ENCODE measurements at regions not wholly inside any gene's neighbourhood (a gene's known extent, or its start where the extent isn't known, plus 50 kb on each side); places are given as distances from the start of the nearest gene placed in this dataset.

GRCh38 chr5:100260968-100261367 lies 274.2 kb upstream of the FAM174A start:
- no peak overlapping the region for H3K9ac ChIP-seq (ENCODE audit: insufficient read depth, low read length)
- no peaks in the 10 kb centered on the region for H3K36me3 ChIP-seq (ENCODE audit: control insufficient read depth, insufficient read depth, low read length)
- TF ChIP-seq, protein P1, sequence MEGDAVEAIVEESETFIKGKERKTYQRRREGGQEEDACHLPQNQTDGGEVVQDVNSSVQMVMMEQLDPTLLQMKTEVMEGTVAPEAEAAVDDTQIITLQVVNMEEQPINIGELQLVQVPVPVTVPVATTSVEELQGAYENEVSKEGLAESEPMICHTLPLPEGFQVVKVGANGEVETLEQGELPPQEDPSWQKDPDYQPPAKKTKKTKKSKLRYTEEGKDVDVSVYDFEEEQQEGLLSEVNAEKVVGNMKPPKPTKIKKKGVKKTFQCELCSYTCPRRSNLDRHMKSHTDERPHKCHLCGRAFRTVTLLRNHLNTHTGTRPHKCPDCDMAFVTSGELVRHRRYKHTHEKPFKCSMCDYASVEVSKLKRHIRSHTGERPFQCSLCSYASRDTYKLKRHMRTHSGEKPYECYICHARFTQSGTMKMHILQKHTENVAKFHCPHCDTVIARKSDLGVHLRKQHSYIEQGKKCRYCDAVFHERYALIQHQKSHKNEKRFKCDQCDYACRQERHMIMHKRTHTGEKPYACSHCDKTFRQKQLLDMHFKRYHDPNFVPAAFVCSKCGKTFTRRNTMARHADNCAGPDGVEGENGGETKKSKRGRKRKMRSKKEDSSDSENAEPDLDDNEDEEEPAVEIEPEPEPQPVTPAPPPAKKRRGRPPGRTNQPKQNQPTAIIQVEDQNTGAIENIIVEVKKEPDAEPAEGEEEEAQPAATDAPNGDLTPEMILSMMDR (conservative IDR thresholded peaks at IDR 0.05 in 1 of 2, IDR thresholded peaks at IDR 0.05 in 1 of 2; ENCODE audit: low read depth in 1 of 2, low read length in 2 of 2), result no peak
- TF ChIP-seq EZH2 (IDR thresholded peaks at IDR 0.05; ENCODE audit: low read length, missing control alignments), result no peak
- no peaks in the 10 kb centered on the region for H3K4me1 ChIP-seq (ENCODE audit: control insufficient read depth, extremely low read depth, insufficient read depth, low read length)
- DNase-seq (ENCODE audit: low read depth in 2 of 2), result no peak
- H3K27me3 ChIP-seq (ENCODE audit: control insufficient read depth, insufficient read depth, low read length), result no peaks in the 10 kb centered on the region
- H3K9me3 ChIP-seq (ENCODE audit: control insufficient read depth, insufficient read depth, low read depth, low read length), result no peaks in the 10 kb centered on the region
- no peak overlapping the region for H3K4me2 ChIP-seq (ENCODE audit: extremely low read depth, insufficient read depth, low read length)
- no peak overlapping the region for H3K27ac ChIP-seq (ENCODE audit: insufficient read depth, low read length)
- H3K4me3 ChIP-seq (replicated peaks in 1 of 4; ENCODE audit: control extremely low read depth in 1 of 4, insufficient read depth in 1 of 4, low read depth in 3 of 4, low read length in 4 of 4), result no peak overlapping the region
- H2AFZ ChIP-seq (ENCODE audit: low read length), result no peak overlapping the region
- H3K79me2 ChIP-seq (ENCODE audit: control insufficient read depth, insufficient read depth, low read length), result no peaks in the 10 kb centered on the region
- H4K20me1 ChIP-seq (ENCODE audit: control insufficient read depth, extremely low read depth, insufficient read depth, low read length), result no peaks in the 10 kb centered on the region

DNA sequence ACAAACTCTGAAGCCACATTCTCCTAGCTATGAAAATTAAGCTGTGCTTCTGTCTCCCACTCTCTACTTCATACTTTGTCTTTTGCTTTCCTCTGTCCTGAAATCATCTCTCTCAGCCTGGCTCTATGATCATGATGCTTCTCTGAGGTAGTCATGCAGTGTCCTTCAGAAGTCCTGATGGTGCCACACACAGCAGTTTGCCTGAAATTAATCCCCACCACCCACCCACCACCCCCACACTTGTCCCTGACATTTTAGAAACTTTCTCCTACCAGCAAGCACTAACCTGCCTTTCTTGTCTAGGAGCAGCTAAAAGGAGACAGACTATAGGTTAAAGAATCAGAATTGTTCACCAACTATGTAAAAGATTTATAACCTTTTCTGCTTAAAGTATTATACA lies 282.2 kb upstream of the FAM174A start:
- no peak for DNase-seq (ENCODE audit: low read depth in 2 of 2)
- Histone ChIP-seq H3K9me3 (ENCODE audit: control insufficient read depth, insufficient read depth, low read depth, low read length) (no peaks in the 10 kb centered on the region), H3K27me3 (ENCODE audit: control insufficient read depth, insufficient read depth, low read length) (no peaks in the 10 kb centered on the region), H4K20me1 (ENCODE audit: control insufficient read depth, extremely low read depth, insufficient read depth, low read length) (no peaks in the 10 kb centered on the region), H3K27ac (ENCODE audit: insufficient read depth, low read length) (no peak overlapping the region), H3K4me3 (replicated peaks in 1 of 4; ENCODE audit: control extremely low read depth in 1 of 4, insufficient read depth in 1 of 4, low read depth in 3 of 4, low read length in 4 of 4) (no peak overlapping the region), H3K4me1 (ENCODE audit: control insufficient read depth, extremely low read depth, insufficient read depth, low read length) (no peaks in the 10 kb centered on the region), H3K4me2 (ENCODE audit: extremely low read depth, insufficient read depth, low read length) (no peak overlapping the region), H3K9ac (ENCODE audit: insufficient read depth, low read length) (no peak overlapping the region), H3K79me2 (ENCODE audit: control insufficient read depth, insufficient read depth, low read length) (no peaks in the 10 kb centered on the region), H2AFZ (ENCODE audit: low read length) (no peak overlapping the region), H3K36me3 (ENCODE audit: control insufficient read depth, insufficient read depth, low read length) (no peaks in the 10 kb centered on the region)
- no peak for TF ChIP-seq EZH2 (IDR thresholded peaks at IDR 0.05; ENCODE audit: low read length, missing control alignments)
- TF ChIP-seq, protein P1 (conservative IDR thresholded peaks at IDR 0.05 in 1 of 2, IDR thresholded peaks at IDR 0.05 in 1 of 2; ENCODE audit: low read depth in 1 of 2, low read length in 2 of 2), result no peak

DNA sequence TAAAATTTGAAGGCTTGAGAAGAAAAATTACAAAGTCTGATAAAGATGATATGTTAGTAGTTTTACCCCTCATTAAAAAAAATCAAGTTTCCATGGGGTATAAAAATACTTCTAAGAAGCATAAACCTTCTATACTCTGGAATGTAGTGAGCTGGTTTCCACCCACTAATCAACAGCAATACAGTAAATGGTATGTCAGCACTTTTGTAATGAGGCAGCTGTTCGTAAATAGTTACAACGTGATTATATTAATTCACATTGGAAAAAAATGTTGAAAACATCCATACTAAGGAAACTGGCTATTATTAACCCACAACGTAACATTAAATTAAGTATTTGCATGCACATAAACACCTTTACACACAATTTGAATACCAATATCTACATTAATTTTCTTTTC lies 283.1 kb upstream of the FAM174A start:
- no peaks in the 10 kb centered on the region for H3K27me3 ChIP-seq (ENCODE audit: control insufficient read depth, insufficient read depth, low read length)
- H3K4me2 ChIP-seq (ENCODE audit: extremely low read depth, insufficient read depth, low read length), result no peak overlapping the region
- H4K20me1 ChIP-seq (ENCODE audit: control insufficient read depth, extremely low read depth, insufficient read depth, low read length), result no peaks in the 10 kb centered on the region
- no peaks in the 10 kb centered on the region for H3K4me1 ChIP-seq (ENCODE audit: control insufficient read depth, extremely low read depth, insufficient read depth, low read length)
- DNase-seq (ENCODE audit: low read depth in 2 of 2), result no peak
- TF ChIP-seq, protein P1 (conservative IDR thresholded peaks at IDR 0.05 in 1 of 2, IDR thresholded peaks at IDR 0.05 in 1 of 2; ENCODE audit: low read depth in 1 of 2, low read length in 2 of 2), result no peak
- no peak for TF ChIP-seq EZH2 (IDR thresholded peaks at IDR 0.05; ENCODE audit: low read length, missing control alignments)
- H3K9me3 ChIP-seq (ENCODE audit: control insufficient read depth, insufficient read depth, low read depth, low read length), result no peaks in the 10 kb centered on the region
- no peak overlapping the region for H3K9ac ChIP-seq (ENCODE audit: insufficient read depth, low read length)
- no peak overlapping the region for H3K27ac ChIP-seq (ENCODE audit: insufficient read depth, low read length)
- no peak overlapping the region for H3K4me3 ChIP-seq (replicated peaks in 1 of 4; ENCODE audit: control extremely low read depth in 1 of 4, insufficient read depth in 1 of 4, low read depth in 3 of 4, low read length in 4 of 4)
- no peaks in the 10 kb centered on the region for H3K36me3 ChIP-seq (ENCODE audit: control insufficient read depth, insufficient read depth, low read length)
- no peaks in the 10 kb centered on the region for H3K79me2 ChIP-seq (ENCODE audit: control insufficient read depth, insufficient read depth, low read length)
- no peak overlapping the region for H2AFZ ChIP-seq (ENCODE audit: low read length)

Data from fibroblast of lung (primary cell).